Caco-2 (cell line): ENCODE measurements at regions not wholly inside any gene's neighbourhood (a gene's known extent, or its start where the extent isn't known, plus 50 kb on each side); places are given as distances from the start of the nearest gene placed in this dataset.

Experiments
- BruUV-seq: library from RNA; stranded (reverse); fragments of 400-500 nt; replicated peaks from 2 replicates; lab custom pipeline; 2021; lab: Mats Ljungman, UMichigan
- CTCF ChIA-PET: fragments of 300-600 bp; sonication (Branson Sonifier 250); formaldehyde crosslinking; loops from one replicate; lab custom pipeline; 2022; ENCODE audit warnings: antibody characterized with exemption; lab: Charles Lee
- POLR2A ChIA-PET: fragments of 300-600 bp; sonication (Branson Sonifier 250); formaldehyde crosslinking; loops from one replicate; lab custom pipeline; 2022; ENCODE audit warnings: antibody characterized with exemption; lab: Charles Lee
- DNase-seq, 2 experiments: peaks; one replicate each; pipeline versions ENCODE4 v3.0.0 to v3.0.0-alpha.2; 2020 to 2022
- H3K27me3 ChIP-seq: replicated peaks from 2 replicates; pipeline ENCODE4 v1.6.0; 2011; ENCODE audit warnings: low read length; ENCODE audit not compliant: control insufficient read depth, insufficient read depth
- H3K36me3 ChIP-seq: 2 replicates; pipeline ENCODE4 v1.5.1; 2011; ENCODE audit warnings: low read length; ENCODE audit not compliant: control insufficient read depth, insufficient read depth
- H3K4me1 ChIP-seq: fragments of 250-450 bp; sonication (Bioruptor Pico); 2 replicates; pipeline ENCODE4 v1.5.1; 2020; ENCODE audit warnings: mild to moderate bottlenecking
- H3K4me3 ChIP-seq: 2 replicates; pipeline ENCODE4 v1.5.1; 2011; ENCODE audit warnings: low read depth, mild to moderate bottlenecking, control low read depth, low read length
- H3K9me3 ChIP-seq: fragments of 250-450 bp; sonication (Bioruptor Pico); 2 replicates; pipeline ENCODE4 v1.5.1; 2020; ENCODE audit warnings: mild to moderate bottlenecking, moderate library complexity
- H3K27ac Mint-ChIP-seq: one replicate; pipeline ENCODE4 v1.8.0; 2022; ENCODE audit warnings: mixed read lengths; ENCODE audit not compliant: unreplicated experiment
- H3K27me3 Mint-ChIP-seq: one replicate; pipeline ENCODE4 v1.8.0; 2022; ENCODE audit warnings: mixed read lengths; ENCODE audit not compliant: insufficient read depth, unreplicated experiment
- H3K36me3 Mint-ChIP-seq: one replicate; pipeline ENCODE4 v1.8.0; 2022; ENCODE audit warnings: mild to moderate bottlenecking, mixed read lengths; ENCODE audit not compliant: insufficient read depth, unreplicated experiment
- H3K4me1 Mint-ChIP-seq: one replicate; pipeline ENCODE4 v1.8.0; 2022; ENCODE audit warnings: low read depth, mixed read lengths; ENCODE audit not compliant: unreplicated experiment
- H3K4me3 Mint-ChIP-seq: one replicate; pipeline ENCODE4 v1.8.0; 2022; ENCODE audit warnings: mild to moderate bottlenecking, moderate library complexity, mixed read lengths; ENCODE audit not compliant: unreplicated experiment
- H3K9me3 Mint-ChIP-seq: one replicate; pipeline ENCODE4 v1.8.0; 2022; ENCODE audit warnings: mixed read lengths; ENCODE audit not compliant: unreplicated experiment
- intact Hi-C: fragments of 100-400 bp; cut with micrococcal nuclease; formaldehyde crosslinking; loops from one replicate; pipeline ENCODE4 v1.10.0; 2022; ENCODE audit not compliant: unreplicated experiment
- TF ChIP-seq, protein P1 (sequence below), 2 experiments: fragments of 200-600 bp in 1 of 2; IDR thresholded peaks; 1 replicate in 1 of 2; 2 replicates in 1 of 2; pipeline versions ENCODE4 v1.5.1 to v1.8.0; 2011 to 2022; ENCODE audit warnings: antibody characterized with exemption in 1 of 2, control low read depth in 1 of 2, inconsistent platforms in 1 of 2, low read depth in 1 of 2, low read length in 1 of 2, mild to moderate bottlenecking in 1 of 2, moderate library complexity in 1 of 2; ENCODE audit not compliant: insufficient read depth in 1 of 2, severe bottlenecking in 1 of 2, unreplicated experiment in 1 of 2

DNA sequence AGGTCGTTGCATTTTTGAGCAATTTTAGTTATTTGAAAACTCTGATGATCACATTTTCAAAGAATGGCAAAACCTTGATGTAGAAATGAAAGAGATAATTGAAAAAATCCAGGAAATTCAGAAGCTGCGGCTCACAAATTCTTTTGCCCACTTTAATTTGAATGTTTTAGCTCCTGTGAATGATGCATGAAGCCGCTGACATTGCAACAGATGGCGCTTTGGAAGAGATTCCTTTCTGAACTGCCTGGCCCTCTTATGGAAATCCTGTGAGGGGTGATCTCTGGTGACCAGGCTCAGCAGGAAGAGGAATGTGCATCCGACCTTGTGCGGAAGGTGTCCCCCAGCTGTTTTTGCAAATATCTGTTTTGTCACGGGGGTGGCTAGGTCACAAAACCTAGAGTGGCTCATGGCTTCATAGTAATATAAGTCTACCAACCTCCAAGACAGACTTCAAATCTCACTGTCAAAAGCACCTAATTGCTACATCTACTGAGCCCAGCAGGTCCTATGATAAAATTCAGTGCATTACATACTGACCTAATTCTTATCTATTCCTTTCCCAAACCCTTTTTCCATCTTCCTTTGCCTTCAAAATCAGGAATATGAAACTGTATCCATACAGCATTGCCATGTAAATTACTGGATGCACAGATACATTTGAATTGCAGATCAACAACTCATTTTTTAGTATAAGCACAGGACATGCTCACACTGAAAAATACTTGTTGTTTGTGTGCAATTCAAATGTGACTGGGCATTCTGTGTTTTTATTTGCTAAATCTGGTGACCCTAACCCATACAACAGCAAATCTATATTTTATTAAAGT lies 412.7 kb downstream of the ETS1 start:
- Histone ChIP-seq H3K36me3 (no peaks in the 10 kb centered on the region), H3K9me3 (no peaks in the 10 kb centered on the region), H3K4me1 (peaks cover 3% of the 10 kb centered on the region; the same call in 1 of the 2 replicates), H3K4me3 (no peak overlapping the region), H3K27me3 (no peaks in the 10 kb centered on the region)
- Mint-ChIP-seq H3K9me3 (peaks cover 8% of the 10 kb centered on the region), H3K36me3 (no peaks in the 10 kb centered on the region), H3K4me1 (no peaks in the 10 kb centered on the region), H3K4me3 (no peak overlapping the region), H3K27me3 (peaks cover 3% of the 10 kb centered on the region), H3K27ac (no peak overlapping the region)
- intact Hi-C loops, result no loop called here
- POLR2A ChIA-PET, result no interaction called here
- DNase-seq, result no peak
- no TSS peak for BruUV-seq
- CTCF ChIA-PET, result interaction anchor here (1.4 kb wide), 1 partner anchor 456 kb away, joined by 5 read pairs; no protein-coding TSS in a partner anchor
- TF ChIP-seq, protein P1, sequence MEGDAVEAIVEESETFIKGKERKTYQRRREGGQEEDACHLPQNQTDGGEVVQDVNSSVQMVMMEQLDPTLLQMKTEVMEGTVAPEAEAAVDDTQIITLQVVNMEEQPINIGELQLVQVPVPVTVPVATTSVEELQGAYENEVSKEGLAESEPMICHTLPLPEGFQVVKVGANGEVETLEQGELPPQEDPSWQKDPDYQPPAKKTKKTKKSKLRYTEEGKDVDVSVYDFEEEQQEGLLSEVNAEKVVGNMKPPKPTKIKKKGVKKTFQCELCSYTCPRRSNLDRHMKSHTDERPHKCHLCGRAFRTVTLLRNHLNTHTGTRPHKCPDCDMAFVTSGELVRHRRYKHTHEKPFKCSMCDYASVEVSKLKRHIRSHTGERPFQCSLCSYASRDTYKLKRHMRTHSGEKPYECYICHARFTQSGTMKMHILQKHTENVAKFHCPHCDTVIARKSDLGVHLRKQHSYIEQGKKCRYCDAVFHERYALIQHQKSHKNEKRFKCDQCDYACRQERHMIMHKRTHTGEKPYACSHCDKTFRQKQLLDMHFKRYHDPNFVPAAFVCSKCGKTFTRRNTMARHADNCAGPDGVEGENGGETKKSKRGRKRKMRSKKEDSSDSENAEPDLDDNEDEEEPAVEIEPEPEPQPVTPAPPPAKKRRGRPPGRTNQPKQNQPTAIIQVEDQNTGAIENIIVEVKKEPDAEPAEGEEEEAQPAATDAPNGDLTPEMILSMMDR (IDR thresholded peaks at IDR 0.05; ENCODE audit: insufficient read depth in 1 of 2, low read depth in 1 of 2, low read length in 1 of 2, severe bottlenecking in 1 of 2, unreplicated experiment in 1 of 2), result no peak

DNA sequence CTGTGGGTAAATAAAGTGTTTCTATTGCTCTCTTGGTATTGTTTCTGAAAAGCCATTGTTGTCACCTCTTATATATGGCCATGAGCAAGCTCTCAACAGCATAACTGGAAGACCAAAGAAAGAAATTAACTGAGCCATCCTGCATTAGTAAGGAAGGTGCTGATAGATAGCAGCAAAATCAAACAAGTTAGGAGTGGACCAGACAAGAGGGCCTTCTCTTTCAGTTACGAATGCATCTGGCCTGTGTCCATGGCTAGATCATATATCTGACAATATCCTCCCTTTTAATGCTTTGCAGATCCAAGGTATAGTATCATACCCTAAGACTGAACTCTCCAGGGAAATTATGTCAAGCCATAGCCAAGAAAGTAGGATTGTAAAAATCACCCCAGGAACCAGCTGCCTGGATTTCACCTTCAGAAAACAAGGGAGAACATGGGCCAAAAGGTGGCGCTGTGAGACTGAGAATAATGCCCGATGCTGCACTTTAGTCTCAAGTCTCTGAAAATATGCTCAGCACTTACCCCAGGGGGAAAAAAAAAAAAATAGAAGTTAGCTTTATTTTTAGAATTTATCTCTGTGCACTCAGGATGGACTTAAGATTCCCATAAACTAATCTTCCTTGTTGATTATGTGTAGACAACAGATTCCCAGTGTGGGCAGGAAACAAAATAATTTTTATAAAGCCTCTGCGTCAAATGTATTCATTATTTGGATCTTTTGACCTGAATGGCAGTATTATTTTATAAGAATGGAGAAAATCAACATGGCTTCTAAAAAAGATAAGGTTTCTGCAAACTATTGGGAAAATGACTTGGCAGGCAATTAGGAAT lies 415.1 kb downstream of the ETS1 start:
- ChIA-PET POLR2A (no interaction called here), CTCF (interaction anchor here (0.6 to 1.5 kb wide), 18 partner anchors 10 to 996 kb away, joined by 3 to 17 read pairs (median 4); no protein-coding TSS in a partner anchor)
- Mint-ChIP-seq H3K9me3 (no peaks in the 10 kb centered on the region), H3K4me3 (no peak overlapping the region), H3K4me1 (no peaks in the 10 kb centered on the region), H3K27ac (no peak overlapping the region), H3K27me3 (peaks cover 12% of the 10 kb centered on the region), H3K36me3 (no peaks in the 10 kb centered on the region)
- peaks cover 3% of the 10 kb centered on the region; the same call in 1 of the 2 replicates for H3K4me1 ChIP-seq
- intact Hi-C loops, result loop anchor here (1.0 to 2.0 kb wide), 9 partner anchors 38 to 785 kb away; no protein-coding TSS in a partner anchor
- no TSS peak for BruUV-seq
- TF ChIP-seq, protein P1 (IDR thresholded peaks at IDR 0.05; ENCODE audit: insufficient read depth in 1 of 2, low read depth in 1 of 2, low read length in 1 of 2, severe bottlenecking in 1 of 2, unreplicated experiment in 1 of 2), result peak; percentile 94 to 96
- H3K36me3 ChIP-seq, result no peaks in the 10 kb centered on the region
- H3K27me3 ChIP-seq, result no peaks in the 10 kb centered on the region
- H3K4me3 ChIP-seq, result no peak overlapping the region
- DNase-seq, result peak; percentile 84 to 88
- H3K9me3 ChIP-seq, result no peaks in the 10 kb centered on the region

DNA sequence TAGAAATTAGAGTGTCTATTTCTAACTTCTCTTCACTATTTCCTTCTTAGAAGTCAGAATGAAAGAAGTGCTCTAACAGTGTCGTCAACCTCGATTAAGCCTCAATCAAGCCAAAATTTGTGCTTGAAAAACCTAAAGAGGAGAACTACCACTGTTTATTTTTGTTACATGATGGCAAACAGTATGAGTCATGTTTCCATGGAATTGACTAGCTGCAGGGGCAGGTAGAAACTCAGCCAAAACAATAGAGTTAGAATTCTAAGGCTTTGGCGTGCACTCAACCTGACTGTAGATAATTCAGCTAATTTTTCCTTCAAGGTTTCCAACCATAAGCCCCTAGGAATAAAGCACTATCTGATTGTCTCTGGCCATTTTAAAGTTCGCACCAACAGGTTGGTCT lies 415.9 kb downstream of the ETS1 start:
- H3K27ac Mint-ChIP-seq, result no peak overlapping the region
- no peaks in the 10 kb centered on the region for H3K36me3 Mint-ChIP-seq
- Histone ChIP-seq H3K27me3 (no peaks in the 10 kb centered on the region), H3K36me3 (no peaks in the 10 kb centered on the region), H3K4me3 (no peak overlapping the region), H3K4me1 (peaks cover 3% of the 10 kb centered on the region; the same call in 1 of the 2 replicates), H3K9me3 (no peaks in the 10 kb centered on the region)
- no peak for DNase-seq
- BruUV-seq, result no TSS peak
- H3K4me3 Mint-ChIP-seq, result no peak overlapping the region
- no peaks in the 10 kb centered on the region for H3K9me3 Mint-ChIP-seq
- H3K27me3 Mint-ChIP-seq, result peaks cover 12% of the 10 kb centered on the region
- no peaks in the 10 kb centered on the region for H3K4me1 Mint-ChIP-seq
- ChIA-PET POLR2A (no interaction called here), CTCF (interaction anchor here (1.4 kb wide), 1 partner anchor 14 kb away, joined by 6 read pairs; no protein-coding TSS in a partner anchor)
- TF ChIP-seq, protein P1 (IDR thresholded peaks at IDR 0.05; ENCODE audit: insufficient read depth in 1 of 2, low read depth in 1 of 2, low read length in 1 of 2, severe bottlenecking in 1 of 2, unreplicated experiment in 1 of 2), result no peak
- intact Hi-C loops, result no loop called here
